ENCODE measurements at regions not wholly inside any gene's neighbourhood (a gene's known extent, or its start where the extent isn't known, plus 50 kb on each side); places are given as distances from the start of the nearest gene placed in this dataset.

DNA sequence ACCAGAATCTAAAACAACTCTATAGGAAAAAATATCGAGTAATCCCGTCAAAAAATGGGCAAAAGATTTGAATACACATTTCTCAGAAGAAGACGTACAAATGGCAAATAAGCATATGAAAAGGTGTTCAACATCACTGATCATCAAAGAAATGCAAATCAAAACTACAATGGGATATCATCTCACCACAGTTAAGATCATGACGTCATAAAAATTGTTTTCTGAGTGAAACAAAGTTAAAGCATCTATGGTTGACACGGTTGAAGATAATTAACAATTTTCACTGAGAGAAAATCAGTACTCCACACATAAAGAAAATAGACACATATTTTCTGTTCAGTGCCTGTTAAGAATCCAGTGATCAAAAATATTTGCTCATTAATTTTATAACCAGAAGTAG is 1010.8 kb upstream of the ADGRL3 start:
- no peak overlapping the region for H3K56ac ChIP-seq (ENCODE audit: insufficient read length, low read depth, low read length)
- no peak overlapping the region for H2AK5ac ChIP-seq (ENCODE audit: insufficient read length, low read length)
- no peak overlapping the region for H3K9ac ChIP-seq (ENCODE audit: extremely low read depth, insufficient read length, low read length)
- H3K27me3 ChIP-seq (ENCODE audit: insufficient read depth, low read length), result no peaks in the 10 kb centered on the region
- Mint-ChIP-seq H3K27ac (no peak overlapping the region), H3K4me3 (no peak overlapping the region), H3K9me3 (peaks cover 13 to 19% of the 10 kb centered on the region in 2 experiments), H3K27me3 (ENCODE audit: low read depth) (no peaks in the 10 kb centered on the region), H3K4me1 (no peaks in the 10 kb centered on the region), H3K36me3 (ENCODE audit: insufficient read depth in 1 of 3, low read depth in 3 of 3) (peaks cover 0 to 14% (median 0%) of the 10 kb centered on the region in 3 experiments; a peak in 3 of 7 replicates)
- H3K9me3 ChIP-seq (ENCODE audit: control insufficient read depth, low read depth, low read length), result no peaks in the 10 kb centered on the region
- no peak overlapping the region for H3K14ac ChIP-seq (ENCODE audit: insufficient read depth, low read length)
- H4K91ac ChIP-seq (ENCODE audit: insufficient read length, low read depth, low read length), result no peak overlapping the region
- H2BK5ac ChIP-seq (ENCODE audit: insufficient read length, low read length), result no peak overlapping the region
- no peak overlapping the region for H2BK15ac ChIP-seq (ENCODE audit: low read depth, low read length)
- H3K79me2 ChIP-seq (ENCODE audit: insufficient read depth, low read length), result no peaks in the 10 kb centered on the region
- H3K4me2 ChIP-seq (ENCODE audit: insufficient read depth, insufficient read length, low read length), result no peak overlapping the region
- H3T11ph ChIP-seq (ENCODE audit: low read length), result no peak overlapping the region
- no peak overlapping the region for H4K5ac ChIP-seq (ENCODE audit: insufficient read length, low read depth, low read length)
- H4K20me1 ChIP-seq (ENCODE audit: control insufficient read depth, insufficient read depth, insufficient read length), result no peaks in the 10 kb centered on the region
- TF ChIP-seq, protein P1, sequence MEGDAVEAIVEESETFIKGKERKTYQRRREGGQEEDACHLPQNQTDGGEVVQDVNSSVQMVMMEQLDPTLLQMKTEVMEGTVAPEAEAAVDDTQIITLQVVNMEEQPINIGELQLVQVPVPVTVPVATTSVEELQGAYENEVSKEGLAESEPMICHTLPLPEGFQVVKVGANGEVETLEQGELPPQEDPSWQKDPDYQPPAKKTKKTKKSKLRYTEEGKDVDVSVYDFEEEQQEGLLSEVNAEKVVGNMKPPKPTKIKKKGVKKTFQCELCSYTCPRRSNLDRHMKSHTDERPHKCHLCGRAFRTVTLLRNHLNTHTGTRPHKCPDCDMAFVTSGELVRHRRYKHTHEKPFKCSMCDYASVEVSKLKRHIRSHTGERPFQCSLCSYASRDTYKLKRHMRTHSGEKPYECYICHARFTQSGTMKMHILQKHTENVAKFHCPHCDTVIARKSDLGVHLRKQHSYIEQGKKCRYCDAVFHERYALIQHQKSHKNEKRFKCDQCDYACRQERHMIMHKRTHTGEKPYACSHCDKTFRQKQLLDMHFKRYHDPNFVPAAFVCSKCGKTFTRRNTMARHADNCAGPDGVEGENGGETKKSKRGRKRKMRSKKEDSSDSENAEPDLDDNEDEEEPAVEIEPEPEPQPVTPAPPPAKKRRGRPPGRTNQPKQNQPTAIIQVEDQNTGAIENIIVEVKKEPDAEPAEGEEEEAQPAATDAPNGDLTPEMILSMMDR (conservative IDR thresholded peaks at IDR 0.05), result no peak
- no peaks in the 10 kb centered on the region for H3K79me1 ChIP-seq (ENCODE audit: insufficient read depth, low read depth, low read length, poor library complexity, severe bottlenecking)
- no peak overlapping the region for H3K4ac ChIP-seq (ENCODE audit: low read depth, low read length)
- H4K8ac ChIP-seq (replicated peaks; ENCODE audit: insufficient read length, low read depth, low read length), result no peak overlapping the region
- H2BK12ac ChIP-seq (ENCODE audit: insufficient read length, low read depth, low read length), result no peak overlapping the region
- no peak overlapping the region for H2AFZ ChIP-seq (ENCODE audit: low read length)
- DNase-seq, result no peak
- H2BK120ac ChIP-seq (ENCODE audit: low read depth, low read length, poor library complexity, severe bottlenecking), result no peak overlapping the region
- H3K27ac ChIP-seq (ENCODE audit: insufficient read length, low read depth, low read length), result no peak overlapping the region
- no CpG with 5 or more reads among the region's 5 CpGs for WGBS (ENCODE audit: extremely low coverage, insufficient read length, low lambda C conversion rate)
- H3K23me2 ChIP-seq (ENCODE audit: insufficient read length, low read depth, low read length, poor library complexity, severe bottlenecking), result no peaks in the 10 kb centered on the region
- H3K4me1 ChIP-seq (ENCODE audit: insufficient read depth, low read length), result no peaks in the 10 kb centered on the region
- no peak overlapping the region for H2BK20ac ChIP-seq (ENCODE audit: low read depth, low read length, poor library complexity, severe bottlenecking)
- no peak overlapping the region for H3K23ac ChIP-seq (ENCODE audit: insufficient read length, low read depth, low read length)
- no peak overlapping the region for H3K18ac ChIP-seq (ENCODE audit: insufficient read length, low read depth, low read length)

Measured in H9 (cell line).